ENCODE measurements at regions not wholly inside any gene's neighbourhood (a gene's known extent, or its start where the extent isn't known, plus 50 kb on each side); places are given as distances from the start of the nearest gene placed in this dataset.
"Not testable (repeated sequence)": the region's sequence is repeated elsewhere in the genome, so short reads cannot be mapped to it uniquely, and the experiment has no call there.

DNA sequence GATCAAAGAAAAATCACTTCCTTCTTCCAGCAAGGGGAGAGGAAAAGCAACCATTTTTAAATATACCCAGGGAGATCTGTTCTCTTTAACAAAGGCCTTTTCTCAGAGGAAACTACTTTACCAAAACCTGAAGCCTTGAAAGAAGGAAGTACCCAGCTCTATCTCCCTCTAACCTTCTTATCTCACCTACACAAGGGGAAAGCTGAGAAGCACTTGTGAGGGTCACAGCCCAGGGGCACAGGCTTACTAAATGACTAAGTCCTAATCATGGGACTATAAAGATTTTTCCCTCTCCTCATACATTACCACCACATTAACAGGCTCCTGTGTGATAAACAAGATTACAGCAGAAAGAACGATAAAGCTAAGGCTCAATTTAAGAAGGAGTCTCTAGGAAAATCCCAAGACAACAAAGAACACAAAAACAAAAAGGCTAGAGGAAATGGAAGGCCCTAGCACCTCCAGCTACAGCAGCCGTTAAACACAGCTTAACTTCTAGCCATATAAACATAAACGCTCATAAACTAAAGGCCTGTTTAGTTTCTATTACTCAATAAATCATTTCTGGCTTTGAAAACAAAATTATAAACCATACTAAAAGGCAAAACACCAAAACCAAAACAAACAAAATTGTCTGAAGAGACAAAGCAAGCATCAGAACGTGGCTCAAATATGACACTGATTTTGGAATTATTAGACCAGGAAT is 284.9 kb upstream of the ECI2 start:
- ATAC-seq (ENCODE audit: low read depth): no peak
- no peaks in the 10 kb centered on the region for H3K36me3 ChIP-seq (ENCODE audit: low read depth)
- H3K4me1 ChIP-seq (ENCODE audit: insufficient read depth, poor library complexity, severe bottlenecking): no peaks in the 10 kb centered on the region
- H3K9me3 ChIP-seq (ENCODE audit: severe bottlenecking): no peaks in the 10 kb centered on the region
- no peak overlapping the region for H3K27ac ChIP-seq (ENCODE audit: poor library complexity, severe bottlenecking)
- H3K27me3 ChIP-seq (ENCODE audit: insufficient read depth, poor library complexity, severe bottlenecking): no peaks in the 10 kb centered on the region
- H3K4me3 ChIP-seq (ENCODE audit: severe bottlenecking): no peak overlapping the region
- TF ChIP-seq, protein P1, sequence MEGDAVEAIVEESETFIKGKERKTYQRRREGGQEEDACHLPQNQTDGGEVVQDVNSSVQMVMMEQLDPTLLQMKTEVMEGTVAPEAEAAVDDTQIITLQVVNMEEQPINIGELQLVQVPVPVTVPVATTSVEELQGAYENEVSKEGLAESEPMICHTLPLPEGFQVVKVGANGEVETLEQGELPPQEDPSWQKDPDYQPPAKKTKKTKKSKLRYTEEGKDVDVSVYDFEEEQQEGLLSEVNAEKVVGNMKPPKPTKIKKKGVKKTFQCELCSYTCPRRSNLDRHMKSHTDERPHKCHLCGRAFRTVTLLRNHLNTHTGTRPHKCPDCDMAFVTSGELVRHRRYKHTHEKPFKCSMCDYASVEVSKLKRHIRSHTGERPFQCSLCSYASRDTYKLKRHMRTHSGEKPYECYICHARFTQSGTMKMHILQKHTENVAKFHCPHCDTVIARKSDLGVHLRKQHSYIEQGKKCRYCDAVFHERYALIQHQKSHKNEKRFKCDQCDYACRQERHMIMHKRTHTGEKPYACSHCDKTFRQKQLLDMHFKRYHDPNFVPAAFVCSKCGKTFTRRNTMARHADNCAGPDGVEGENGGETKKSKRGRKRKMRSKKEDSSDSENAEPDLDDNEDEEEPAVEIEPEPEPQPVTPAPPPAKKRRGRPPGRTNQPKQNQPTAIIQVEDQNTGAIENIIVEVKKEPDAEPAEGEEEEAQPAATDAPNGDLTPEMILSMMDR (IDR thresholded peaks at IDR 0.05; ENCODE audit: poor library complexity, severe bottlenecking): no peak
- no peak for DNase-seq (ENCODE audit: low spot score)

DNA sequence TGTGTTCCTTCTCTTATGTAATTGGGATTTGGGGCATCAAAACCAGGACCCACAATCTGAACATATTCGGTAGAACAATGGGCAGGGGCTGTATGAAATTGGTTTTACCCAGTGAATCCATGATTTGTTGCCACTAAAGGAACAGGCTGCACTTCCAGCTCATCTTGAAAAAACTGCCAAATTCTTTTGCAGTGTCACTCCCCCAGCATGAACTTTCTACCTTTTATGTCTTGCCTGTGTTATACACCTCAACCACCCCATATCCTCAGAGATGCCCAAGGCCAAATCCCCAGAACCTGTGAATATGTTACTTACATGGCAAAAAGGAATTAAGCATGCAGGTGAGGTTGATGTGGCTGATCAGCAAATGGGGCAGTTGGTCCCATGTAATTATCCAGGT is 280.2 kb upstream of the ECI2 start:
- TF ChIP-seq, protein P1 (IDR thresholded peaks at IDR 0.05; ENCODE audit: poor library complexity, severe bottlenecking): no peak
- H3K27ac ChIP-seq (ENCODE audit: poor library complexity, severe bottlenecking): no peak overlapping the region
- H3K36me3 ChIP-seq (ENCODE audit: low read depth): no peaks in the 10 kb centered on the region
- no peaks in the 10 kb centered on the region for H3K9me3 ChIP-seq (ENCODE audit: severe bottlenecking)
- H3K4me3 ChIP-seq (ENCODE audit: severe bottlenecking): no peak overlapping the region
- DNase-seq (ENCODE audit: low spot score) (no peak), ATAC-seq (ENCODE audit: low read depth) (no peak)
- no peaks in the 10 kb centered on the region for H3K4me1 ChIP-seq (ENCODE audit: insufficient read depth, poor library complexity, severe bottlenecking)
- H3K27me3 ChIP-seq (ENCODE audit: insufficient read depth, poor library complexity, severe bottlenecking): no peaks in the 10 kb centered on the region

DNA sequence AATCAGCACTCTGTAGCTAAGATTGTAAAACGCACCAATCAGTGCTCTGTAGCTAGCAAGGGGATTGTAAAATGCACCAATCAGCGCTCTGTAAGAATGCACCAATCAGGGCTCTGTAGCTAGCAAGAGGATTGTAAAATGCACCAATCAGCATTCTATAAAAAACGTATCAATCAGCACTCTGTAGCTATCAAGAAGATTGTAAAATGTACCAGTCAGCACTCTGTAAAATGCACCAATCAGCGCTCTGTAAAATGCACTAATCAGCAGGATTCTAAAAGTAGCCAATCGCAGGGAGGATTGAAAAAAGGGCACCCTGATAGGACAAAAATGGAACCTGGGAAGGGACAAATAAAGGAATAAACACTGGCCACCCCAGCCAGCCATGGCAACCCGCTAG is 278.7 kb upstream of the ECI2 start:
- H3K4me1 ChIP-seq (ENCODE audit: insufficient read depth, poor library complexity, severe bottlenecking); H3K9me3 ChIP-seq (ENCODE audit: severe bottlenecking); DNase-seq (ENCODE audit: low spot score); H3K36me3 ChIP-seq (ENCODE audit: low read depth); H3K27me3 ChIP-seq (ENCODE audit: insufficient read depth, poor library complexity, severe bottlenecking); H3K27ac ChIP-seq (ENCODE audit: poor library complexity, severe bottlenecking); H3K4me3 ChIP-seq (ENCODE audit: severe bottlenecking); ATAC-seq (ENCODE audit: low read depth): not testable (repeated sequence)

DNA sequence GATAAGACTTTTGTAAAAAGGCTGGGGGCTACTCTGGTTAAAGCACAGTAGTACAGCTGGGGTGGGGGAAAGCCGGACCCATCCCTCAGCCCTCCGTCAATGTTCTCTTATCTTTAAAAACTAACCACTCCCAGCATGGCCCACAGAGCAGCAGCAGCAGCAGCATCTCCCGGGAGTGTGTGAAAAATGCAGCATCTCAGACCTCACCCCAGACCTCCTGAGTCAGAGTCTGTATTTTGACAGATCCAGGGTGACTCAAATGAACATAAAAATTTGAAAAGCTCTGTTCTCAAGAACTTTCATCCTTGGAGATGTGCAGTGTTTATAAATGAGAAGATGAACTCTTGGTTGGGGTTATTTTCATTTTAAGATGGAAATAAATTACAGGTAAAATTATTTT is 277.7 kb upstream of the ECI2 start:
- H3K9me3 ChIP-seq (ENCODE audit: severe bottlenecking): no peaks in the 10 kb centered on the region
- no peaks in the 10 kb centered on the region for H3K4me1 ChIP-seq (ENCODE audit: insufficient read depth, poor library complexity, severe bottlenecking)
- DNase-seq (ENCODE audit: low spot score) (no peak), ATAC-seq (ENCODE audit: low read depth) (no peak)
- no peak overlapping the region for H3K4me3 ChIP-seq (ENCODE audit: severe bottlenecking)
- TF ChIP-seq, protein P1 (IDR thresholded peaks at IDR 0.05; ENCODE audit: poor library complexity, severe bottlenecking): no peak
- no peaks in the 10 kb centered on the region for H3K27me3 ChIP-seq (ENCODE audit: insufficient read depth, poor library complexity, severe bottlenecking)
- H3K36me3 ChIP-seq (ENCODE audit: low read depth): no peaks in the 10 kb centered on the region
- H3K27ac ChIP-seq (ENCODE audit: poor library complexity, severe bottlenecking): no peak overlapping the region

DNA sequence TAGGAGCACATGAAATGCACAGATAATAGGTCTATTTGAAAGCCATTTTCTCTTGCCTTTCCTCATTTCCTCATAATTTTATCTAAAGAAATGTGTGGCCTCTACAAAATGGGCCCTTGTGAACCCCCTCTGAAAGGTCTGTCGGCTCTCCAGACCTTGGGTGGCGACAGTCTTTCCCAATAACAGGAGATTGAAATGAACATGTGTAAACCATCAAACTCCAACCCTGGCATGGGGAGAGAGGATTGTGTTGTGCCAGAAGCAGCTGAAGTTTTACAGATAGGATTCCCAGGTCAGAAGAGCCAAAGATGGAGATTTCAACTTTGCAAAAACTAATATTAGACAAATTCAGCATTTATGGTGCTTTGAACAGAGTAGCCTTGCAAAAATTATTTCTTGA is 277.1 kb upstream of the ECI2 start:
- no peaks in the 10 kb centered on the region for H3K27me3 ChIP-seq (ENCODE audit: insufficient read depth, poor library complexity, severe bottlenecking)

More for the DNA sequence above, 277.1 kb upstream of the ECI2 start:
- TF ChIP-seq, protein P1 (IDR thresholded peaks at IDR 0.05; ENCODE audit: poor library complexity, severe bottlenecking): no peak
- Histone ChIP-seq H3K27ac (ENCODE audit: poor library complexity, severe bottlenecking) (no peak overlapping the region), H3K36me3 (ENCODE audit: low read depth) (no peaks in the 10 kb centered on the region), H3K4me1 (ENCODE audit: insufficient read depth, poor library complexity, severe bottlenecking) (no peaks in the 10 kb centered on the region), H3K9me3 (ENCODE audit: severe bottlenecking) (no peaks in the 10 kb centered on the region), H3K4me3 (ENCODE audit: severe bottlenecking) (no peak overlapping the region)
- ATAC-seq (ENCODE audit: low read depth): no peak
- DNase-seq (ENCODE audit: low spot score): no peak

Data from RWPE2 (cell line).